K562 (cell line): ENCODE measurements at regions not wholly inside any gene's neighbourhood (a gene's known extent, or its start where the extent isn't known, plus 50 kb on each side); places are given as distances from the start of the nearest gene placed in this dataset.

ENCODE experiments used
- ARID1B ChIP-seq: fragments of 450-650 bp; IDR thresholded peaks from 2 replicates; pipeline ENCODE4 v1.6.1; 2016; ENCODE audit warnings: antibody characterized with exemption, mild to moderate bottlenecking, inconsistent platforms
- ASH1L ChIP-seq: fragments of 450-650 bp; IDR thresholded peaks from 2 replicates; pipeline ENCODE4 v1.6.1; 2018; ENCODE audit warnings: borderline replicate concordance, mild to moderate bottlenecking, low read depth; ENCODE audit not compliant: partially characterized antibody
- ATF1 ChIP-seq, 2 experiments: fragments of 450-650 bp in 1 of 2; IDR thresholded peaks; 2 replicates each; pipeline ENCODE4 v1.6.1; 2016; ENCODE audit warnings: missing compliant biosample characterization in 1 of 2, missing genetic modification characterization in 1 of 2
- ATF2 ChIP-seq: sonication (generic); formaldehyde crosslinking; IDR thresholded peaks from 2 replicates; pipeline ENCODE4 v1.8.1; 2022; ENCODE audit warnings: missing genetic modification reagents
- CBX3 ChIP-seq, 2 experiments: IDR thresholded peaks; 1 replicate in 1 of 2; 2 replicates in 1 of 2; pipeline ENCODE4 v1.6.1; 2012; ENCODE audit warnings: inconsistent platforms in 2 of 2, low read length in 2 of 2, borderline replicate concordance in 1 of 2, control low read depth in 1 of 2
- CHCHD3 ChIP-seq: fragments of 250-450 bp; sonication (Bioruptor Pico); IDR thresholded peaks from 2 replicates; pipeline ENCODE4 v2.1.2; 2022; ENCODE audit warnings: mild to moderate bottlenecking
- FOXK1 ChIP-seq: sonication (generic); formaldehyde crosslinking; IDR thresholded peaks from 2 replicates; pipeline ENCODE4 v1.8.0; 2022; ENCODE audit warnings: missing genetic modification reagents, mild to moderate bottlenecking, borderline replicate concordance
- GABPB1 ChIP-seq: sonication (generic); formaldehyde crosslinking; IDR thresholded peaks from 2 replicates; pipeline ENCODE4 v1.8.0; 2022; ENCODE audit warnings: mild to moderate bottlenecking, missing genetic modification reagents
- HCFC1 ChIP-seq: IDR thresholded peaks from 2 replicates; pipeline ENCODE4 v1.6.1; 2012; ENCODE audit warnings: low read depth, low read length, improper control_type of control experiment
- KAT8 ChIP-seq: fragments of 450-650 bp; IDR thresholded peaks from 2 replicates; pipeline ENCODE4 v1.6.1; 2016; ENCODE audit warnings: low read depth, mild to moderate bottlenecking
- MAFF ChIP-seq: IDR thresholded peaks from 2 replicates; pipeline ENCODE4 v1.6.1; 2012; ENCODE audit warnings: low read length, improper control_type of control experiment
- MTA2 ChIP-seq: fragments of 450-650 bp; IDR thresholded peaks from 2 replicates; pipeline ENCODE4 v1.6.1; 2016; ENCODE audit warnings: low read depth
- MYBL2 ChIP-seq, 2 experiments: fragments of 450-650 bp in 1 of 2; sonication (generic) in 1 of 2; formaldehyde crosslinking in 1 of 2; IDR thresholded peaks; 2 replicates each; pipeline versions ENCODE4 v1.6.1 to v1.8.1; 2017 to 2022; ENCODE audit warnings: borderline replicate concordance in 1 of 2, inconsistent platforms in 1 of 2, low read depth in 1 of 2, mild to moderate bottlenecking in 1 of 2, missing genetic modification reagents in 1 of 2, moderate library complexity in 1 of 2
- PRPF4 ChIP-seq: fragments of 200-400 bp; formaldehyde crosslinking; IDR thresholded peaks from one replicate; pipeline ENCODE4 v1.6.1; 2017; ENCODE audit warnings: low read length, low read depth, mild to moderate bottlenecking; ENCODE audit not compliant: insufficient read depth, poor library complexity, severe bottlenecking
- SMARCE1 ChIP-seq: fragments of 450-650 bp; IDR thresholded peaks from 2 replicates; pipeline ENCODE4 v1.7.1; 2016; ENCODE audit warnings: mild to moderate bottlenecking
- SNRNP70 ChIP-seq: fragments of 200-400 bp; formaldehyde crosslinking; optimal IDR thresholded peaks from 2 replicates; pipeline ENCODE3; 2017; ENCODE audit warnings: low read depth, low read length
- STAT5B ChIP-seq: fragments of 250-450 bp; sonication (Bioruptor Pico); IDR thresholded peaks from 2 replicates; pipeline ENCODE4 v1.8.0; 2021; ENCODE audit warnings: mild to moderate bottlenecking, inconsistent platforms
- TEAD1 ChIP-seq, 2 experiments: fragments of 450-650 bp in 1 of 2; sonication (generic) in 1 of 2; formaldehyde crosslinking; IDR thresholded peaks; 2 replicates each; pipeline versions ENCODE4 v1.4.0 to v1.8.0; 2020 to 2022; ENCODE audit warnings: mild to moderate bottlenecking in 2 of 2, missing genetic modification reagents in 1 of 2
- ZNF121 ChIP-seq: sonication (generic); formaldehyde crosslinking; conservative IDR thresholded peaks from 2 replicates; pipeline ENCODE4 v1.8.0; 2022; ENCODE audit warnings: missing genetic modification reagents
- ZNF146 ChIP-seq: IDR thresholded peaks from one replicate; pipeline ENCODE4 v1.6.1; 2018; ENCODE audit warnings: missing compliant biosample characterization; ENCODE audit not compliant: unreplicated experiment
- ZNF639 ChIP-seq, 2 experiments: fragments of 200-800 bp in 1 of 2; sonication (Bioruptor generic) in 1 of 2; sonication (generic) in 1 of 2; formaldehyde crosslinking in 1 of 2; IDR thresholded peaks in 1 of 2; conservative IDR thresholded peaks in 1 of 2; 2 replicates each; pipeline versions ENCODE4 v1.5.0 to v1.6.1; 2016 to 2020; ENCODE audit warnings: missing compliant biosample characterization in 1 of 2, missing genetic modification characterization in 1 of 2, missing genetic modification reagents in 1 of 2
- ZNF785 ChIP-seq: fragments of 250-450 bp; sonication (Bioruptor Pico); IDR thresholded peaks from 2 replicates; pipeline ENCODE4 v1.4.0; 2020; ENCODE audit warnings: mild to moderate bottlenecking

- TF ChIP-seq CBX3 (IDR thresholded peaks at IDR 0.05; ENCODE audit: borderline replicate concordance in 1 of 2, low read length in 2 of 2) (no peak; a peak in 1 of 3 replicates), KAT8 (no peak), ASH1L (no peak), ZNF639 (CRISPR knock-in tag; conservative IDR thresholded peaks at IDR 0.05 in 1 of 2, IDR thresholded peaks at IDR 0.05 in 1 of 2) (no peak), HCFC1 (no peak), ATF2 (CRISPR knock-in tag) (no peak), PRPF4 (no peak), TEAD1 (CRISPR knock-in tag; IDR thresholded peaks at IDR 0.05) (no peak), FOXK1 (CRISPR knock-in tag) (no peak), CHCHD3 (CRISPR knock-in tag) (no peak), ATF1 (CRISPR knock-in tag; IDR thresholded peaks at IDR 0.05) (no peak), ATF1 (tag; IDR thresholded peaks at IDR 0.05) (no peak), SNRNP70 (no peak), MYBL2 (IDR thresholded peaks at IDR 0.05; ENCODE audit: low read depth) (no peak), MYBL2 (CRISPR knock-in tag; IDR thresholded peaks at IDR 0.05; ENCODE audit: borderline replicate concordance) (no peak), STAT5B (CRISPR knock-in tag) (no peak), SMARCE1 (peak; percentile 79), ZNF146 (CRISPR knock-in tag) (no peak), ARID1B (peak; percentile 80), GABPB1 (CRISPR knock-in tag) (no peak), MAFF (peak; percentile 46; the same call in 1 of the 2 replicates), MTA2 (0 out of 2 replicates have a peak, but pooled peaks have one; percentile 42), ZNF785 (CRISPR knock-in tag) (no peak), ZNF121 (no peak)
Measured at GRCh38 chr15:87619161-87619960, 637.2 kb downstream of the NTRK3 start (continued).
